ENCODE measurements at regions not wholly inside any gene's neighbourhood (a gene's known extent, or its start where the extent isn't known, plus 50 kb on each side); places are given as distances from the start of the nearest gene placed in this dataset.

GRCh38 chr18:55083461-55083860, 124.2 kb upstream of the CCDC68 start:
- Histone ChIP-seq H3K27ac (no peak overlapping the region), H3K9me3 (no peaks in the 10 kb centered on the region), H3K36me3 (no peaks in the 10 kb centered on the region), H3K4me3 (no peak overlapping the region), H3K4me1 (peaks cover 0 to 23% (median 0%) of the 10 kb centered on the region in 9 donors), H3K27me3 (no peaks in the 10 kb centered on the region)
- intact Hi-C loops (cut with DNase I): no loop called here
- no peak for TF ChIP-seq CTCF (IDR thresholded peaks at IDR 0.05)
- DNase-seq (no peak), ATAC-seq (no peak)
- WGBS, 2 donors: 96 to 100% methylated on average over 1 of the region's 1 CpG

GRCh38 chr18:55079481-55080355, 120.5 kb upstream of the CCDC68 start:
- 50 to 53% methylated on average over 17 of the region's 17 CpGs for WGBS, 2 donors
- no peak overlapping the region for H3K27ac ChIP-seq
- TF ChIP-seq CTCF (IDR thresholded peaks at IDR 0.05): no peak
- intact Hi-C loops (cut with DNase I): no loop called here
- no peaks in the 10 kb centered on the region for H3K9me3 ChIP-seq
- no peaks in the 10 kb centered on the region for H3K36me3 ChIP-seq
- DNase-seq (no peak), ATAC-seq (peak in 3 of 8 donors; percentile 18 to 45 (median 25))
- H3K4me1 ChIP-seq: peaks cover 0 to 21% (median 0%) of the 10 kb centered on the region in 9 donors
- H3K27me3 ChIP-seq: no peaks in the 10 kb centered on the region
- H3K4me3 ChIP-seq: no peak overlapping the region

- DNase-seq (no peak), ATAC-seq (no peak)
- Histone ChIP-seq H3K27ac (no peak overlapping the region), H3K36me3 (no peaks in the 10 kb centered on the region), H3K27me3 (no peaks in the 10 kb centered on the region), H3K4me3 (no peak overlapping the region), H3K9me3 (peaks cover 0 to 3% (median 0%) of the 10 kb centered on the region in 11 donors), H3K4me1 (peaks cover 0 to 21% (median 0%) of the 10 kb centered on the region in 9 donors)
- TF ChIP-seq CTCF (IDR thresholded peaks at IDR 0.05): no peak
- 89 to 93% methylated on average over 6 of the region's 6 CpGs for WGBS, 2 donors
- intact Hi-C loops (cut with DNase I): no loop called here
Measured at GRCh38 chr18:55079067-55079466, 119.8 kb upstream of the CCDC68 start.

- peaks cover 0 to 10% (median 0%) of the 10 kb centered on the region in 11 donors for H3K9me3 ChIP-seq
- no peak overlapping the region for H3K4me3 ChIP-seq
- WGBS, 2 donors: 41 to 53% methylated on average over 8 of the region's 8 CpGs
- H3K36me3 ChIP-seq: no peaks in the 10 kb centered on the region
- H3K27me3 ChIP-seq: no peaks in the 10 kb centered on the region
- peaks cover 0 to 21% (median 0%) of the 10 kb centered on the region in 9 donors for H3K4me1 ChIP-seq
- ATAC-seq (peak in 4 of 8 donors; percentile 38 to 52 (median 44)), DNase-seq (no peak)
- TF ChIP-seq CTCF (IDR thresholded peaks at IDR 0.05): no peak
- intact Hi-C loops (cut with DNase I): no loop called here
- peak overlapping the region in 2 of 10 donors; percentile 12 to 36 for H3K27ac ChIP-seq
Measured at GRCh38 chr18:55078303-55078932, 119.2 kb upstream of the CCDC68 start.
